Neural cell (in vitro differentiated cells): ENCODE measurements at regions not wholly inside any gene's neighbourhood (a gene's known extent, or its start where the extent isn't known, plus 50 kb on each side); places are given as distances from the start of the nearest gene placed in this dataset.

ENCODE experiments used
- H2AFZ ChIP-seq: fragments of 200-600, 300-800 bp; sonication (generic), shearing (Covaris generic); 2 replicates; pipeline ENCODE4 v1.6.0; 2014; ENCODE audit warnings: low read depth, mild to moderate bottlenecking, antibody characterized with exemption, low read length, moderate library complexity
- H3F3A ChIP-seq: fragments of 200-600 bp; shearing (Covaris generic); 2 replicates; pipeline ENCODE4 v1.6.1; 2016; ENCODE audit warnings: mild to moderate bottlenecking, moderate library complexity, mixed read lengths, antibody characterized with exemption, low read length; ENCODE audit not compliant: insufficient read depth, poor library complexity, severe bottlenecking
- H3K27ac ChIP-seq: fragments of 200-600, 300-800 bp; sonication (generic), shearing (Covaris generic); 2 replicates; pipeline ENCODE4 v1.5.1; 2014; ENCODE audit warnings: mild to moderate bottlenecking, low read length, moderate library complexity
- H3K27me3 ChIP-seq: fragments of 300-800, 200-600 bp; sonication (generic), shearing (Covaris generic); 2 replicates; pipeline ENCODE4 v1.6.0; 2014; ENCODE audit warnings: mild to moderate bottlenecking, low read depth, low read length, moderate library complexity; ENCODE audit not compliant: insufficient read depth
- H3K36me3 ChIP-seq: fragments of 300-800, 200-600 bp; sonication (generic), shearing (Covaris generic); 2 replicates; pipeline ENCODE4 v1.5.1; 2014; ENCODE audit warnings: mild to moderate bottlenecking, antibody characterized with exemption, low read length, moderate library complexity; ENCODE audit not compliant: insufficient read depth
- H3K4me2 ChIP-seq: fragments of 300-800, 200-600 bp; sonication (generic), shearing (Covaris generic); 2 replicates; pipeline ENCODE4 v1.6.0; 2014; ENCODE audit warnings: mild to moderate bottlenecking, low read length
- H3K4me3 ChIP-seq: fragments of 300-800, 200-600 bp; sonication (generic), shearing (Covaris generic); 2 replicates; pipeline ENCODE4 v1.5.1; 2014; ENCODE audit warnings: mild to moderate bottlenecking, low read length, moderate library complexity
- H3K79me2 ChIP-seq: fragments of 200-600 bp; shearing (Covaris generic); replicated peaks from 2 replicates; pipeline ENCODE4 v1.6.0; 2014; ENCODE audit warnings: mild to moderate bottlenecking, low read length, moderate library complexity; ENCODE audit not compliant: insufficient read depth
- H3K9ac ChIP-seq: fragments of 300-800, 200-600 bp; sonication (generic), shearing (Covaris generic); 2 replicates; pipeline ENCODE4 v1.6.1; 2016; ENCODE audit warnings: mild to moderate bottlenecking, low read length, mixed read lengths
- H3K9me2 ChIP-seq: fragments of 200-600 bp; shearing (Covaris generic); 2 replicates; pipeline ENCODE4 v1.6.1; 2016; ENCODE audit warnings: mild to moderate bottlenecking, low read length, mixed read lengths; ENCODE audit not compliant: insufficient read depth
- H3K9me3 ChIP-seq: fragments of 200-600, 300-800 bp; sonication (generic), shearing (Covaris generic); 2 replicates; pipeline ENCODE4 v1.6.1; 2016; ENCODE audit warnings: mild to moderate bottlenecking, mixed run types, low read length, moderate library complexity, mixed read lengths
- H4K20me1 ChIP-seq: fragments of 200-600 bp; shearing (Covaris generic); 2 replicates; pipeline ENCODE4 v1.6.1; 2016; ENCODE audit warnings: mild to moderate bottlenecking, mixed run types; ENCODE audit not compliant: insufficient read depth
- EP300 ChIP-seq: fragments of 450-650 bp; conservative IDR thresholded peaks from 2 replicates; pipeline ENCODE4 v1.6.1; 2014; ENCODE audit warnings: antibody characterized with exemption, mild to moderate bottlenecking, moderate library complexity; ENCODE audit not compliant: poor library complexity, severe bottlenecking
- EZH2 ChIP-seq: fragments of 200-600, 300-800 bp; shearing (Covaris generic), sonication (generic); IDR thresholded peaks from 2 replicates; pipeline ENCODE4 v1.6.1; 2014; ENCODE audit warnings: antibody characterized with exemption, low read length, borderline replicate concordance, mild to moderate bottlenecking; ENCODE audit not compliant: insufficient read depth, poor library complexity, severe bottlenecking
- MXI1 ChIP-seq: fragments of 450-650 bp; conservative IDR thresholded peaks from 2 replicates; pipeline ENCODE4 v1.6.1; 2014; ENCODE audit warnings: antibody characterized with exemption, mild to moderate bottlenecking; ENCODE audit not compliant: poor library complexity, severe bottlenecking
- POLR2AphosphoS5 ChIP-seq: IDR thresholded peaks from 2 replicates; pipeline ENCODE4 v1.6.1; 2012
- RAD21 ChIP-seq: fragments of 450-650 bp; conservative IDR thresholded peaks from 2 replicates; pipeline ENCODE4 v1.6.1; 2014; ENCODE audit warnings: antibody characterized with exemption, mild to moderate bottlenecking, moderate library complexity
- SMC3 ChIP-seq: fragments of 450-650 bp; conservative IDR thresholded peaks from 2 replicates; pipeline ENCODE4 v1.6.1; 2014; ENCODE audit warnings: antibody characterized with exemption, mild to moderate bottlenecking, moderate library complexity; ENCODE audit not compliant: poor library complexity
- TAF1 ChIP-seq: IDR thresholded peaks from 2 replicates; pipeline ENCODE4 v1.6.1; 2012; ENCODE audit warnings: low read depth
- TF ChIP-seq, protein P1 (sequence below): fragments of 450-650 bp; IDR thresholded peaks from 2 replicates; pipeline ENCODE4 v1.5.1; 2014; ENCODE audit warnings: antibody characterized with exemption, mild to moderate bottlenecking, moderate library complexity; ENCODE audit not compliant: poor library complexity, severe bottlenecking
- TF ChIP-seq, protein P2 (sequence below): IDR thresholded peaks from 2 replicates; pipeline ENCODE4 v1.6.1; 2012; ENCODE audit warnings: borderline replicate concordance

DNA sequence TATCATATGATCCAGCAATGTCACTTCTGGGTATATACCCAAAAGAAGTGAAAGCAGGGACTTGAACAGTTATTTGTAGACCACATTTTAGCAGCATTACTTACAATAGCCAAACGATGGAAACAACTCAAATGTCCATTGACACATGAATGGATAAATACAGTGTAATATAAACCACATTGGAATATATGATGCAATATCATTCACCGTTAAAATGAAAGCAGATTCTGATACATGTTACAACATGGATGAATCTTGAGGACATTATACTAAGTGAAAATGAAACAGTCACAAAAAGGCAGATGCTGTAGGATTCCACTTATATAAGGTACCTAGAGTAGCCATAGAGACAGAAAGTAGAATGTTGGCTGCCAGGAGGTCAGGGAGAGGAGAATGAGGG, 130.5 kb upstream of the SMAD1 start:
- TF ChIP-seq RAD21 (no peak), MXI1 (no peak), EZH2 (no peak), EP300 (no peak), SMC3 (no peak), POLR2AphosphoS5 (no peak), TAF1 (no peak)
- TF ChIP-seq, protein P1, sequence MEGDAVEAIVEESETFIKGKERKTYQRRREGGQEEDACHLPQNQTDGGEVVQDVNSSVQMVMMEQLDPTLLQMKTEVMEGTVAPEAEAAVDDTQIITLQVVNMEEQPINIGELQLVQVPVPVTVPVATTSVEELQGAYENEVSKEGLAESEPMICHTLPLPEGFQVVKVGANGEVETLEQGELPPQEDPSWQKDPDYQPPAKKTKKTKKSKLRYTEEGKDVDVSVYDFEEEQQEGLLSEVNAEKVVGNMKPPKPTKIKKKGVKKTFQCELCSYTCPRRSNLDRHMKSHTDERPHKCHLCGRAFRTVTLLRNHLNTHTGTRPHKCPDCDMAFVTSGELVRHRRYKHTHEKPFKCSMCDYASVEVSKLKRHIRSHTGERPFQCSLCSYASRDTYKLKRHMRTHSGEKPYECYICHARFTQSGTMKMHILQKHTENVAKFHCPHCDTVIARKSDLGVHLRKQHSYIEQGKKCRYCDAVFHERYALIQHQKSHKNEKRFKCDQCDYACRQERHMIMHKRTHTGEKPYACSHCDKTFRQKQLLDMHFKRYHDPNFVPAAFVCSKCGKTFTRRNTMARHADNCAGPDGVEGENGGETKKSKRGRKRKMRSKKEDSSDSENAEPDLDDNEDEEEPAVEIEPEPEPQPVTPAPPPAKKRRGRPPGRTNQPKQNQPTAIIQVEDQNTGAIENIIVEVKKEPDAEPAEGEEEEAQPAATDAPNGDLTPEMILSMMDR = no peak
- TF ChIP-seq, protein P2, sequence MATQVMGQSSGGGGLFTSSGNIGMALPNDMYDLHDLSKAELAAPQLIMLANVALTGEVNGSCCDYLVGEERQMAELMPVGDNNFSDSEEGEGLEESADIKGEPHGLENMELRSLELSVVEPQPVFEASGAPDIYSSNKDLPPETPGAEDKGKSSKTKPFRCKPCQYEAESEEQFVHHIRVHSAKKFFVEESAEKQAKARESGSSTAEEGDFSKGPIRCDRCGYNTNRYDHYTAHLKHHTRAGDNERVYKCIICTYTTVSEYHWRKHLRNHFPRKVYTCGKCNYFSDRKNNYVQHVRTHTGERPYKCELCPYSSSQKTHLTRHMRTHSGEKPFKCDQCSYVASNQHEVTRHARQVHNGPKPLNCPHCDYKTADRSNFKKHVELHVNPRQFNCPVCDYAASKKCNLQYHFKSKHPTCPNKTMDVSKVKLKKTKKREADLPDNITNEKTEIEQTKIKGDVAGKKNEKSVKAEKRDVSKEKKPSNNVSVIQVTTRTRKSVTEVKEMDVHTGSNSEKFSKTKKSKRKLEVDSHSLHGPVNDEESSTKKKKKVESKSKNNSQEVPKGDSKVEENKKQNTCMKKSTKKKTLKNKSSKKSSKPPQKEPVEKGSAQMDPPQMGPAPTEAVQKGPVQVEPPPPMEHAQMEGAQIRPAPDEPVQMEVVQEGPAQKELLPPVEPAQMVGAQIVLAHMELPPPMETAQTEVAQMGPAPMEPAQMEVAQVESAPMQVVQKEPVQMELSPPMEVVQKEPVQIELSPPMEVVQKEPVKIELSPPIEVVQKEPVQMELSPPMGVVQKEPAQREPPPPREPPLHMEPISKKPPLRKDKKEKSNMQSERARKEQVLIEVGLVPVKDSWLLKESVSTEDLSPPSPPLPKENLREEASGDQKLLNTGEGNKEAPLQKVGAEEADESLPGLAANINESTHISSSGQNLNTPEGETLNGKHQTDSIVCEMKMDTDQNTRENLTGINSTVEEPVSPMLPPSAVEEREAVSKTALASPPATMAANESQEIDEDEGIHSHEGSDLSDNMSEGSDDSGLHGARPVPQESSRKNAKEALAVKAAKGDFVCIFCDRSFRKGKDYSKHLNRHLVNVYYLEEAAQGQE = no peak
- Histone ChIP-seq H2AFZ (no peak overlapping the region), H3K4me3 (no peak overlapping the region), H4K20me1 (no peaks in the 10 kb centered on the region), H3K9me2 (no peaks in the 10 kb centered on the region), H3F3A (no peaks in the 10 kb centered on the region), H3K79me2 (no peaks in the 10 kb centered on the region), H3K27ac (no peak overlapping the region), H3K9ac (no peak overlapping the region), H3K9me3 (no peaks in the 10 kb centered on the region), H3K4me2 (no peak overlapping the region), H3K36me3 (no peaks in the 10 kb centered on the region), H3K27me3 (no peaks in the 10 kb centered on the region)

DNA sequence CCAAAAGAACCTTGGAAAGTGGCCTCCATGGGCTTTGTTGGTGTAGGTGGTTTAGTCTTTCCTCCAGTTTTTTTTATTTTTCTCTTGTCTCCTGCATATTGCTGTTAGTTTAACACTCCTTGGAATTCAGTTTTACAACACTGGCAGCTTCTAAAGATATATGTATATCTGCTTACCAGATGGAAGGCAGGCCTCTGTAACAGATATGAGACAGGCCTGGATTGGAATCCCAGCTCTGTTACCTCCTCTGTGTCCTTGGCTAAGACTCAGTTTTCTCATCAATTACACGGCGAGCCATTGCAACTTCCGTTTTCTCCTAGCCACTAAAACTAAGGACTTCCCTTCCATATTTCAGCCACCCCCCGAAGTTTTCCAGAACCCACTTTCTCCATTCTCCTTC, 133.4 kb upstream of the SMAD1 start:
- Histone ChIP-seq H2AFZ (no peak overlapping the region), H3K9me3 (no peaks in the 10 kb centered on the region), H3K4me3 (no peak overlapping the region), H3K79me2 (no peaks in the 10 kb centered on the region), H3K9ac (no peak overlapping the region), H3K36me3 (no peaks in the 10 kb centered on the region), H3K4me2 (no peak overlapping the region), H3K9me2 (no peaks in the 10 kb centered on the region), H4K20me1 (no peaks in the 10 kb centered on the region), H3K27me3 (no peaks in the 10 kb centered on the region), H3K27ac (no peak overlapping the region), H3F3A (no peaks in the 10 kb centered on the region)
- TF ChIP-seq RAD21 = no peak
- TF ChIP-seq POLR2AphosphoS5 = no peak
- no peak for TF ChIP-seq EZH2
- TF ChIP-seq, protein P1 = no peak
